ENCODE measurements at regions not wholly inside any gene's neighbourhood (a gene's known extent, or its start where the extent isn't known, plus 50 kb on each side); places are given as distances from the start of the nearest gene placed in this dataset.
"Not testable (repeated sequence)": the region's sequence is repeated elsewhere in the genome, so short reads cannot be mapped to it uniquely, and the experiment has no call there.

DNA sequence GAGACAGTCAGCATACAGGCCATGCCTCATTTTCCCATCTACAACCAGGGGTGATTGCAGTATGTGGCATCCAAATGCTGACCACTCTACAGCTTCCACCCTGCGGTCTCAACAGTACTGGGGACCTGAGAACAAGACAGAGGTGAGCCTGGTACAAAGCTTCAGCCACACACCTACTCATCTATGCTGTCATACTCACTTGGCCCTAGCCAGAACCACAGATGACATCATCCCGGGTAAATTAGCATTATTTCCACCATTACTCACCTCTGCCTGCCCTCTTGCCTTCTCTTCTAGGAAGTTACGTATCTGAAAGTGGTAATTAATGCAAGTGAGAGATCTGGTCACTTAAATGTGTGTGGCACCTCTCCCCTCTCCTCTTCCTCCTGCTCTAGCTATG lies 208.2 kb upstream of the ARL4C start:
- DNase-seq (ENCODE audit: low spot score), result no peak
- in situ Hi-C loops (cut with MboI; ENCODE audit: low sequenced_read_pairs, unreplicated experiment), result no loop called here
- TF ChIP-seq, protein P1, sequence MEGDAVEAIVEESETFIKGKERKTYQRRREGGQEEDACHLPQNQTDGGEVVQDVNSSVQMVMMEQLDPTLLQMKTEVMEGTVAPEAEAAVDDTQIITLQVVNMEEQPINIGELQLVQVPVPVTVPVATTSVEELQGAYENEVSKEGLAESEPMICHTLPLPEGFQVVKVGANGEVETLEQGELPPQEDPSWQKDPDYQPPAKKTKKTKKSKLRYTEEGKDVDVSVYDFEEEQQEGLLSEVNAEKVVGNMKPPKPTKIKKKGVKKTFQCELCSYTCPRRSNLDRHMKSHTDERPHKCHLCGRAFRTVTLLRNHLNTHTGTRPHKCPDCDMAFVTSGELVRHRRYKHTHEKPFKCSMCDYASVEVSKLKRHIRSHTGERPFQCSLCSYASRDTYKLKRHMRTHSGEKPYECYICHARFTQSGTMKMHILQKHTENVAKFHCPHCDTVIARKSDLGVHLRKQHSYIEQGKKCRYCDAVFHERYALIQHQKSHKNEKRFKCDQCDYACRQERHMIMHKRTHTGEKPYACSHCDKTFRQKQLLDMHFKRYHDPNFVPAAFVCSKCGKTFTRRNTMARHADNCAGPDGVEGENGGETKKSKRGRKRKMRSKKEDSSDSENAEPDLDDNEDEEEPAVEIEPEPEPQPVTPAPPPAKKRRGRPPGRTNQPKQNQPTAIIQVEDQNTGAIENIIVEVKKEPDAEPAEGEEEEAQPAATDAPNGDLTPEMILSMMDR (IDR thresholded peaks at IDR 0.05; ENCODE audit: borderline replicate concordance, control extremely low read depth, extremely low read depth, insufficient read depth, missing control alignments), result no peak

- in situ Hi-C loops (cut with MboI; ENCODE audit: low sequenced_read_pairs, unreplicated experiment), result no loop called here
- DNase-seq (ENCODE audit: low spot score), result no peak
- TF ChIP-seq, protein P1 (IDR thresholded peaks at IDR 0.05; ENCODE audit: borderline replicate concordance, control extremely low read depth, extremely low read depth, insufficient read depth, missing control alignments), result no peak
These were observed 206.4 kb upstream of the ARL4C start for GRCh38 chr2:234703258-234703657.

GRCh38 chr2:234702731-234703225 lies 205.9 kb upstream of the ARL4C start:
- in situ Hi-C loops (cut with MboI; ENCODE audit: low sequenced_read_pairs, unreplicated experiment), result no loop called here
- TF ChIP-seq, protein P1 (IDR thresholded peaks at IDR 0.05; ENCODE audit: borderline replicate concordance, control extremely low read depth, extremely low read depth, insufficient read depth, missing control alignments), result no peak

GRCh38 chr2:234701841-234702240 lies 205.0 kb upstream of the ARL4C start:
- in situ Hi-C loops (cut with MboI; ENCODE audit: low sequenced_read_pairs, unreplicated experiment), result no loop called here
- TF ChIP-seq, protein P1 (IDR thresholded peaks at IDR 0.05; ENCODE audit: borderline replicate concordance, control extremely low read depth, extremely low read depth, insufficient read depth, missing control alignments), result no peak
- no peak for DNase-seq (ENCODE audit: low spot score)

More at GRCh38 chr2:234702731-234703225, 205.9 kb upstream of the ARL4C start:
- no peak for DNase-seq (ENCODE audit: low spot score)

DNA sequence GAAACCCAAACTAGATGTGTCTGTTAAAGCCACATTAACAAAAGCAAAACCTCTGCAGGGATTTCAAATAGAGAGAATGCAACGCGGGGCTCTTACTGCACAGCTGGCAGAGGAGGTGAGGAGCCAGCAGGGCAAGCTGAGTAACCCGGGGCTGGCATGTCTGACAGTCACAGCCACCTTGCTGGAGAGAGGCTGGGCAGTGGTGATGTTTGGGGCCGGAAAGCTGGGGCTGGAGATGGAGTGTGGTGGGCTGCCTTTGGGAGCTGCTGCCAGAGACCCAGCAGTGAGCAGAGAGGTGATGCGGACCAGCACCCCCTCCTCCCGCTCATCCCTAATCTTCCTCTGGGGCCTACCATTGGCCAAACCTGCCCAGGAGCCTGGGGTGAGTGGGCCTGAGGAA lies 204.5 kb upstream of the ARL4C start:
- no peak for DNase-seq (ENCODE audit: low spot score)
- TF ChIP-seq, protein P1 (IDR thresholded peaks at IDR 0.05; ENCODE audit: borderline replicate concordance, control extremely low read depth, extremely low read depth, insufficient read depth, missing control alignments), result no peak
- in situ Hi-C loops (cut with MboI; ENCODE audit: low sequenced_read_pairs, unreplicated experiment), result no loop called here

DNA sequence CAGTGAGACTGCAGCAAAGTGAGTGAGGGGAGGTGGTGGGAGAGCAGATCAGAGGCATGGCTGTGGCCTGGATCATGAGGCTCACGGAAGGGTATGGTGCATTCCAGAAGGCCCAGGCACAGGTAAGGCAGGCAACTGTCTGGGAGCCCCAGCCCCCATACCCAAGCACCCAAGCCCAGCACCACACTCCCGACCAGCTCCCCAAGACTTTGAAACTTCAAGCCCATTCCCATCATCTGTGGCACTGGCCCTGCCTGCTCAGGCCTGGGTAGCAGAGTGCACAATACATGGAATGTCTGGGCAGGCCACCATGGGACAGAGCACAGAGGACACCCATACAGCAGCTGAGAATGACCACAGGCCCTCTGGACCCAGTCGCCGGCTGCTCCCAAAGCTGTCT lies 202.6 kb upstream of the ARL4C start:
- TF ChIP-seq, protein P1 (IDR thresholded peaks at IDR 0.05; ENCODE audit: borderline replicate concordance, control extremely low read depth, extremely low read depth, insufficient read depth, missing control alignments), result no peak
- in situ Hi-C loops (cut with MboI; ENCODE audit: low sequenced_read_pairs, unreplicated experiment), result no loop called here
- DNase-seq (ENCODE audit: low spot score), result no peak

GRCh38 chr2:234697300-234697876 lies 200.5 kb upstream of the ARL4C start:
- in situ Hi-C loops (cut with MboI; ENCODE audit: low sequenced_read_pairs, unreplicated experiment); DNase-seq (ENCODE audit: low spot score): not testable (repeated sequence)

Data from GM13976 (cell line).